Neural crest cell (in vitro differentiated cells): ENCODE measurements at regions not wholly inside any gene's neighbourhood (a gene's known extent, or its start where the extent isn't known, plus 50 kb on each side); places are given as distances from the start of the nearest gene placed in this dataset.

Source experiments
- DNase-seq: peaks from one replicate; pipeline ENCODE4 v3.0.0; 2021; ENCODE audit warnings: low read depth, mixed read lengths, low spot score
- H3K27ac Mint-ChIP-seq: one replicate; pipeline ENCODE4 v1.8.0; 2021; ENCODE audit warnings: mild to moderate bottlenecking, mixed read lengths; ENCODE audit not compliant: unreplicated experiment
- H3K27me3 Mint-ChIP-seq: 2 replicates; pipeline ENCODE4 v1.8.0; 2021; ENCODE audit warnings: low read depth, mild to moderate bottlenecking, mixed read lengths
- H3K36me3 Mint-ChIP-seq: 2 replicates; pipeline ENCODE4 v1.8.0; 2021; ENCODE audit warnings: low read depth, mild to moderate bottlenecking, mixed read lengths
- H3K4me1 Mint-ChIP-seq: 2 replicates; pipeline ENCODE4 v1.8.0; 2021; ENCODE audit warnings: mixed read lengths
- H3K4me3 Mint-ChIP-seq: one replicate; pipeline ENCODE4 v1.8.0; 2021; ENCODE audit warnings: mild to moderate bottlenecking, mixed read lengths
- H3K9me3 Mint-ChIP-seq: 2 replicates; pipeline ENCODE4 v1.8.0; 2021; ENCODE audit warnings: mixed read lengths
- TF ChIP-seq, protein P1 (sequence below): fragments of 200-600 bp; sonication (generic); conservative IDR thresholded peaks from 2 replicates; pipeline ENCODE4 v1.5.0; 2021; ENCODE audit warnings: antibody characterized with exemption, mild to moderate bottlenecking

DNA sequence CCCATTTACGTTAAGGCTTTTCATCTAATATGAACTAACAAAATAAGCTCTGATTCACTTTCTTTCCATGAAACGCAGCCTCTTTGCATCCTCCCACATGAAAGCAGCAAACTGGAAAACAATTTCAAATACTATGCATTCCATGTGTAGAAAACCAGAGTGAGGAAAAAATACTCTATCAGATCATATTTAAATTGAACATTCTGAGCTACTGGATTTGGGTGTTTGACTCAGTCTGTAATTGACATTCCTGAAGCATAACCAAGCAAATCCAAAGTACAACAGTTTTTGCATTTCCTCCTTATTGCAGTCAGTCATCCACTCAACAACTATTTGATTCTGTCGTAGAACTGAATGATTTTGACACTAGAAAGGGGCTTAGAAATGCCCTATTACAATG is 399.1 kb upstream of the NMUR2 start:
- TF ChIP-seq, protein P1, sequence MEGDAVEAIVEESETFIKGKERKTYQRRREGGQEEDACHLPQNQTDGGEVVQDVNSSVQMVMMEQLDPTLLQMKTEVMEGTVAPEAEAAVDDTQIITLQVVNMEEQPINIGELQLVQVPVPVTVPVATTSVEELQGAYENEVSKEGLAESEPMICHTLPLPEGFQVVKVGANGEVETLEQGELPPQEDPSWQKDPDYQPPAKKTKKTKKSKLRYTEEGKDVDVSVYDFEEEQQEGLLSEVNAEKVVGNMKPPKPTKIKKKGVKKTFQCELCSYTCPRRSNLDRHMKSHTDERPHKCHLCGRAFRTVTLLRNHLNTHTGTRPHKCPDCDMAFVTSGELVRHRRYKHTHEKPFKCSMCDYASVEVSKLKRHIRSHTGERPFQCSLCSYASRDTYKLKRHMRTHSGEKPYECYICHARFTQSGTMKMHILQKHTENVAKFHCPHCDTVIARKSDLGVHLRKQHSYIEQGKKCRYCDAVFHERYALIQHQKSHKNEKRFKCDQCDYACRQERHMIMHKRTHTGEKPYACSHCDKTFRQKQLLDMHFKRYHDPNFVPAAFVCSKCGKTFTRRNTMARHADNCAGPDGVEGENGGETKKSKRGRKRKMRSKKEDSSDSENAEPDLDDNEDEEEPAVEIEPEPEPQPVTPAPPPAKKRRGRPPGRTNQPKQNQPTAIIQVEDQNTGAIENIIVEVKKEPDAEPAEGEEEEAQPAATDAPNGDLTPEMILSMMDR: no peak
- no peak overlapping the region for H3K4me3 Mint-ChIP-seq
- no peak for DNase-seq

DNA sequence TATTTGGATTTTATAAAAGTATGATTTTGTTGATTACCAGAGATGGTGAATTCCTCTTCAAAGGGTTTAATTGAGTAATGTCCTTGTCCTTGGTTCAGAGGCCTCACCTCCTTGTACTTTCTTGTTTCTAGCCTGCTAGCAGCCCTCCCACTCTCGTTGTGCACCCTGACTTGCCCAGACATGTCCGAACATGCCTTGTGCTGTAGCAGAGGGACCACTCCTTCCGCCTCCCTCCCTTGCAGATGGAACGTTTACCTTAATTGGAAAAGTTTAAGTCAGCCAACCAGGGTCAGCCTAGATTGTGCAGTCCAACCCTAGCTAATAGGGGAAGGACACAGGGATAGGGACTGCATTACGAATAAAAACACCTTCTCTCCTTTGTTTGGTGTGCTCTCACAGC is 406.9 kb upstream of the NMUR2 start:
- Mint-ChIP-seq H3K4me1 (no peaks in the 10 kb centered on the region), H3K27ac (no peak overlapping the region), H3K4me3 (no peak overlapping the region), H3K9me3 (peaks cover 4% of the 10 kb centered on the region), H3K27me3 (no peaks in the 10 kb centered on the region), H3K36me3 (peaks cover 3% of the 10 kb centered on the region)
- TF ChIP-seq, protein P1: no peak
- no peak for DNase-seq

More for the DNA sequence above, 399.1 kb upstream of the NMUR2 start:
- Mint-ChIP-seq H3K27ac (no peak overlapping the region), H3K9me3 (no peaks in the 10 kb centered on the region), H3K4me1 (no peaks in the 10 kb centered on the region), H3K27me3 (peaks cover 2% of the 10 kb centered on the region), H3K36me3 (no peaks in the 10 kb centered on the region)

DNA sequence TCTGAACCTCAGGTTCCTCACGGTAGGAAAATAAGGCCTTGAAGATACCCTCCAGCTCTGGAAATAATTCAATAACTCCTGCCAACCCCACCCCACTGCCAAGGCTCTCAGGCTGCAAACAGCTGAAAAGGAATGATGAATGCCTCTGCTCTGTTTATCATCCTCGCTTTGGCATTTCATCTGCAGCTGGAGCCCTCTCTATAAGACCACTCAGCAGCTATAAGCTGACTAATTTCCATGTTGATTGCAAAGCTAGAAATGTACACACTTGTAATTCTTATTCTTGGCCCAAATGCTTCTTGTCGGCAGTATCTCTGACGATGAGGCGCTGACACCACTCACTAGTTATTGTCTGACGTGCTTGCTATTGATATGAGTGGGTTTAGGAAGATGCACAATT is 408.4 kb upstream of the NMUR2 start:
- peaks cover 3% of the 10 kb centered on the region for H3K36me3 Mint-ChIP-seq
- TF ChIP-seq, protein P1: no peak
- no peak overlapping the region for H3K27ac Mint-ChIP-seq
- no peak for DNase-seq
- H3K27me3 Mint-ChIP-seq: no peaks in the 10 kb centered on the region
- peaks cover 4% of the 10 kb centered on the region for H3K9me3 Mint-ChIP-seq
- H3K4me3 Mint-ChIP-seq: no peak overlapping the region
- no peaks in the 10 kb centered on the region for H3K4me1 Mint-ChIP-seq

DNA sequence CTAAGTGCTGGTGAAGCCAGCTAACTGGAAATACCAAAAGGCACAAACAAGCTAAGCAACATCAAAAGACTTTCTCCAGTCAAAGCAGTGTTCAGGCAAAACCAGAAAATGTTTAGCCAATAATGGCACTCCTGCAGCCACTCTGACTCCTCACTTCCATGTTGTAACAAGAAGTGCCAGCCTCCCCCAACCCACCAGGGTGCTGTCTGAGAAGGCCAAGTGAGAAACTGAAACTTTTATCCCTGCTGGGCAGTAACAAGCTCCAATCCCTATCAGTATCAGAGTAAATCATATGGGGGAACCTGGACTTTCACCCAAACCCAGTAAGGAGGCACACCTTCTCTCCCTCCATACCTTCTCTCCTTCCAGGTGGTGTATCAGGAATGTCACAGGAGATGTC is 414.8 kb upstream of the NMUR2 start:
- Mint-ChIP-seq H3K36me3 (no peaks in the 10 kb centered on the region), H3K9me3 (no peaks in the 10 kb centered on the region), H3K4me1 (no peaks in the 10 kb centered on the region), H3K27ac (no peak overlapping the region), H3K4me3 (no peak overlapping the region), H3K27me3 (no peaks in the 10 kb centered on the region)
- no peak for DNase-seq
- TF ChIP-seq, protein P1: no peak

DNA sequence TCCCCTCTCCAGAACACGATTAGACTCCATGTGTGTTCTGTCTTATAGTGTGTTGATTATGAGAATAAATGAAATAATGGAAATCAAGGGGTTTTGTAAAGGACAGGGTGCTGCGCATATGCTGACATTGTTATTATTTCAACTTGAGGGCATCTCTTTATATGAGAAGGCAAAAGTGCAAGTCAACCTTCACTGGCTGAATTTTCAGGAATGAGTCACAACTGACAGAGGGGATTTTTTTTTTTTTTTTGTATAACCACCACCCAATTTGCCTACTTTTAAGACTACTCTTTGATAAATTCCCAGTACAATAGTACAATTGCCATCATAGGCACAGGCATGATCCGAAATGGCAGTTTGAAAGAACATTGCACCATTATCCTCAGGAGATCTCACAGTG is 419.2 kb upstream of the NMUR2 start:
- no peak overlapping the region for H3K27ac Mint-ChIP-seq
- H3K9me3 Mint-ChIP-seq: no peaks in the 10 kb centered on the region
- no peaks in the 10 kb centered on the region for H3K4me1 Mint-ChIP-seq
- no peak for DNase-seq
- TF ChIP-seq, protein P1: no peak
- no peak overlapping the region for H3K4me3 Mint-ChIP-seq
- no peaks in the 10 kb centered on the region for H3K36me3 Mint-ChIP-seq
- peaks cover 4% of the 10 kb centered on the region for H3K27me3 Mint-ChIP-seq
